ENCODE measurements at regions not wholly inside any gene's neighbourhood (a gene's known extent, or its start where the extent isn't known, plus 50 kb on each side); places are given as distances from the start of the nearest gene placed in this dataset.
"Not testable (repeated sequence)": the region's sequence is repeated elsewhere in the genome, so short reads cannot be mapped to it uniquely, and the experiment has no call there.

GRCh38 chr1:95653618-95654017, 419.6 kb downstream of the RWDD3 start:
- Histone ChIP-seq H3K27me3 (ENCODE audit: control insufficient read depth, insufficient read depth, low read length) (no peaks in the 10 kb centered on the region), H3K36me3 (ENCODE audit: control insufficient read depth, insufficient read depth, low read length) (no peaks in the 10 kb centered on the region), H3K9me3 (ENCODE audit: control insufficient read depth, low read depth, low read length) (no peaks in the 10 kb centered on the region), H3K4me3 (ENCODE audit: low read length) (no peak overlapping the region), H3K4me1 (ENCODE audit: control insufficient read depth, insufficient read depth, low read length) (no peaks in the 10 kb centered on the region), H3K27ac (ENCODE audit: low read length) (no peak overlapping the region)
- 66% methylated on average over 3 of the region's 4 CpGs for WGBS (ENCODE audit: insufficient coverage, low lambda C conversion rate)
- no peak for DNase-seq

- Histone ChIP-seq H3K36me3 (ENCODE audit: control insufficient read depth, insufficient read depth, low read length) (no peaks in the 10 kb centered on the region), H3K27me3 (ENCODE audit: control insufficient read depth, insufficient read depth, low read length) (no peaks in the 10 kb centered on the region), H3K4me3 (ENCODE audit: low read length) (no peak overlapping the region), H3K27ac (ENCODE audit: low read length) (no peak overlapping the region), H3K4me1 (ENCODE audit: control insufficient read depth, insufficient read depth, low read length) (no peaks in the 10 kb centered on the region), H3K9me3 (ENCODE audit: control insufficient read depth, low read depth, low read length) (no peaks in the 10 kb centered on the region)
- WGBS (ENCODE audit: insufficient coverage, low lambda C conversion rate): 82% methylated on average over 3 of the region's 7 CpGs
- DNase-seq: no peak
Measured at GRCh38 chr1:95655321-95656020, 421.5 kb downstream of the RWDD3 start.

GRCh38 chr1:95657248-95657647, 423.2 kb downstream of the RWDD3 start:
- H3K4me1 ChIP-seq (ENCODE audit: control insufficient read depth, insufficient read depth, low read length): no peaks in the 10 kb centered on the region
- no peaks in the 10 kb centered on the region for H3K27me3 ChIP-seq (ENCODE audit: control insufficient read depth, insufficient read depth, low read length)
- DNase-seq: no peak
- no peaks in the 10 kb centered on the region for H3K9me3 ChIP-seq (ENCODE audit: control insufficient read depth, low read depth, low read length)
- H3K4me3 ChIP-seq (ENCODE audit: low read length): no peak overlapping the region
- no peak overlapping the region for H3K27ac ChIP-seq (ENCODE audit: low read length)
- WGBS (ENCODE audit: insufficient coverage, low lambda C conversion rate): no CpG with 5 or more reads among the region's 4 CpGs
- H3K36me3 ChIP-seq (ENCODE audit: control insufficient read depth, insufficient read depth, low read length): no peaks in the 10 kb centered on the region

- no peaks in the 10 kb centered on the region for H3K9me3 ChIP-seq (ENCODE audit: control insufficient read depth, low read depth, low read length)
- no peaks in the 10 kb centered on the region for H3K27me3 ChIP-seq (ENCODE audit: control insufficient read depth, insufficient read depth, low read length)
- DNase-seq: no peak
- WGBS (ENCODE audit: insufficient coverage, low lambda C conversion rate): 100% methylated on average over 1 of the region's 2 CpGs
- H3K27ac ChIP-seq (ENCODE audit: low read length): no peak overlapping the region
- no peak overlapping the region for H3K4me3 ChIP-seq (ENCODE audit: low read length)
- no peaks in the 10 kb centered on the region for H3K4me1 ChIP-seq (ENCODE audit: control insufficient read depth, insufficient read depth, low read length)
- no peaks in the 10 kb centered on the region for H3K36me3 ChIP-seq (ENCODE audit: control insufficient read depth, insufficient read depth, low read length)
Measured at GRCh38 chr1:95659166-95659565, 425.2 kb downstream of the RWDD3 start.

- H3K4me1 ChIP-seq (ENCODE audit: control insufficient read depth, insufficient read depth, low read length): no peaks in the 10 kb centered on the region
- no peaks in the 10 kb centered on the region for H3K9me3 ChIP-seq (ENCODE audit: control insufficient read depth, low read depth, low read length)
- no peaks in the 10 kb centered on the region for H3K27me3 ChIP-seq (ENCODE audit: control insufficient read depth, insufficient read depth, low read length)
- H3K4me3 ChIP-seq (ENCODE audit: low read length): no peak overlapping the region
- WGBS (ENCODE audit: insufficient coverage, low lambda C conversion rate): 28% methylated on average over 3 of the region's 4 CpGs
- H3K27ac ChIP-seq (ENCODE audit: low read length): no peak overlapping the region
- no peak for DNase-seq
- H3K36me3 ChIP-seq (ENCODE audit: control insufficient read depth, insufficient read depth, low read length): no peaks in the 10 kb centered on the region
Measured at GRCh38 chr1:95659588-95659987, 425.6 kb downstream of the RWDD3 start.

GRCh38 chr1:95660736-95661135, 426.7 kb downstream of the RWDD3 start:
- Histone ChIP-seq H3K4me3 (ENCODE audit: low read length) (no peak overlapping the region), H3K27me3 (ENCODE audit: control insufficient read depth, insufficient read depth, low read length) (no peaks in the 10 kb centered on the region), H3K9me3 (ENCODE audit: control insufficient read depth, low read depth, low read length) (no peaks in the 10 kb centered on the region), H3K36me3 (ENCODE audit: control insufficient read depth, insufficient read depth, low read length) (no peaks in the 10 kb centered on the region), H3K27ac (ENCODE audit: low read length) (no peak overlapping the region), H3K4me1 (ENCODE audit: control insufficient read depth, insufficient read depth, low read length) (no peaks in the 10 kb centered on the region)
- DNase-seq: no peak
- WGBS (ENCODE audit: insufficient coverage, low lambda C conversion rate): no CpG with 5 or more reads among the region's 2 CpGs

GRCh38 chr1:95663530-95663929, 429.5 kb downstream of the RWDD3 start:
- not testable (repeated sequence) for DNase-seq; H3K27me3 ChIP-seq (ENCODE audit: control insufficient read depth, insufficient read depth, low read length); H3K9me3 ChIP-seq (ENCODE audit: control insufficient read depth, low read depth, low read length); H3K36me3 ChIP-seq (ENCODE audit: control insufficient read depth, insufficient read depth, low read length); H3K27ac ChIP-seq (ENCODE audit: low read length); H3K4me3 ChIP-seq (ENCODE audit: low read length); H3K4me1 ChIP-seq (ENCODE audit: control insufficient read depth, insufficient read depth, low read length)
- WGBS (ENCODE audit: insufficient coverage, low lambda C conversion rate): 100% methylated on average over 1 of the region's 8 CpGs

- DNase-seq: no peak
- WGBS (ENCODE audit: insufficient coverage, low lambda C conversion rate): 80% methylated on average over 1 of the region's 3 CpGs
Measured at GRCh38 chr1:95668165-95668564, 434.2 kb downstream of the RWDD3 start.

GRCh38 chr1:95669638-95670037, 435.6 kb downstream of the RWDD3 start:
- H3K27me3 ChIP-seq (ENCODE audit: control insufficient read depth, insufficient read depth, low read length); H3K36me3 ChIP-seq (ENCODE audit: control insufficient read depth, insufficient read depth, low read length); H3K27ac ChIP-seq (ENCODE audit: low read length); DNase-seq; H3K9me3 ChIP-seq (ENCODE audit: control insufficient read depth, low read depth, low read length); H3K4me3 ChIP-seq (ENCODE audit: low read length); H3K4me1 ChIP-seq (ENCODE audit: control insufficient read depth, insufficient read depth, low read length): not testable (repeated sequence)
- WGBS (ENCODE audit: insufficient coverage, low lambda C conversion rate): no CpG with 5 or more reads among the region's 29 CpGs

More at GRCh38 chr1:95668165-95668564, 434.2 kb downstream of the RWDD3 start:
- peaks cover 4% of the 10 kb centered on the region for H3K9me3 ChIP-seq (ENCODE audit: control insufficient read depth, low read depth, low read length)
- no peaks in the 10 kb centered on the region for H3K36me3 ChIP-seq (ENCODE audit: control insufficient read depth, insufficient read depth, low read length)
- no peak overlapping the region for H3K27ac ChIP-seq (ENCODE audit: low read length)
- no peaks in the 10 kb centered on the region for H3K4me1 ChIP-seq (ENCODE audit: control insufficient read depth, insufficient read depth, low read length)
- no peak overlapping the region for H3K4me3 ChIP-seq (ENCODE audit: low read length)
- H3K27me3 ChIP-seq (ENCODE audit: control insufficient read depth, insufficient read depth, low read length): no peaks in the 10 kb centered on the region

GRCh38 chr1:95671098-95671497, 437.1 kb downstream of the RWDD3 start:
- Histone ChIP-seq H3K4me1 (ENCODE audit: control insufficient read depth, insufficient read depth, low read length) (no peaks in the 10 kb centered on the region), H3K36me3 (ENCODE audit: control insufficient read depth, insufficient read depth, low read length) (no peaks in the 10 kb centered on the region), H3K9me3 (ENCODE audit: control insufficient read depth, low read depth, low read length) (peaks cover 4% of the 10 kb centered on the region), H3K4me3 (ENCODE audit: low read length) (no peak overlapping the region), H3K27ac (ENCODE audit: low read length) (no peak overlapping the region), H3K27me3 (ENCODE audit: control insufficient read depth, insufficient read depth, low read length) (no peaks in the 10 kb centered on the region)
- no peak for DNase-seq
- WGBS (ENCODE audit: insufficient coverage, low lambda C conversion rate): no CpG with 5 or more reads among the region's 1 CpG

GRCh38 chr1:95679262-95679661, 445.3 kb downstream of the RWDD3 start:
- no peaks in the 10 kb centered on the region for H3K36me3 ChIP-seq (ENCODE audit: control insufficient read depth, insufficient read depth, low read length)
- WGBS (ENCODE audit: insufficient coverage, low lambda C conversion rate): no CpG with 5 or more reads among the region's 5 CpGs
- H3K27me3 ChIP-seq (ENCODE audit: control insufficient read depth, insufficient read depth, low read length): no peaks in the 10 kb centered on the region
- H3K4me1 ChIP-seq (ENCODE audit: control insufficient read depth, insufficient read depth, low read length): no peaks in the 10 kb centered on the region
- H3K4me3 ChIP-seq (ENCODE audit: low read length): no peak overlapping the region
- H3K9me3 ChIP-seq (ENCODE audit: control insufficient read depth, low read depth, low read length): no peaks in the 10 kb centered on the region
- H3K27ac ChIP-seq (ENCODE audit: low read length): no peak overlapping the region
- no peak for DNase-seq
